ENCODE measurements at regions not wholly inside any gene's neighbourhood (a gene's known extent, or its start where the extent isn't known, plus 50 kb on each side); places are given as distances from the start of the nearest gene placed in this dataset.

DNA sequence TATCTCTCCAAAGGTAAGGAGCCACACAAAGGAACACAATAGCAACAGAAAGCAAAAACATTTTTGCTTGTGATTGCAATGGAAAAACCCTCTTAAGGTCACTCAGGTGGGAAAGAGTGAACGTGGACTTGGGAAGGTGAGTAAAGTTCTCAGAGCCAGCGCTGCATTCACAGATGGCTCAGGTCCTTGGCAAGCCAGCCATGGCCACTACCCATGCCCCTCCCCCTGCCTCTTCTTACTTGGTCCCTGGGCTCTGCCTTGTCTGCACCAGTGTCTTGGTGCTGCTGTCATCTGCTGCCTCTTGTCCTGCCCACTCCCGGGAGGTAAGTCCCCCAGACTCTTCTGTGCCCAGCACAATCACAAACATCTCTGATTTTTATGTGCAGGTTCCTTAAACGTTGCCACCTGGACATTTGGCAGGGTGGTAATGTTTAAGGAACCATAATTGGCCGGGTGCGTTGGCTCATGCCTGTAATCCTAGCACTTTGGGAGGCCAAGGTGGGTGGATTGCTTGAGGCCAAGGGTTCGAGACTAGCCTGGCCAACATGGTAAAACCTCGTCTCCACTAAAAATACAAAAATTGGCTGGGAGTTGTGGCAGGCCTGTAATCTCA, 74.6 kb downstream of the FEM1C start:
- DNase-seq (peak; percentile 51 to 72 (median 60)), ATAC-seq (peak; percentile 85)
- intact Hi-C loops (cut with DNase I) = no loop called here
- no peaks in the 10 kb centered on the region for H3K36me3 ChIP-seq (replicated peaks in 1 of 2; ENCODE audit: insufficient read depth in 1 of 2, low read depth in 2 of 2)
- 52 to 59% methylated on average over 8 of the region's 8 CpGs for WGBS, 2 donors
- H3K27ac ChIP-seq = peak overlapping the region; percentile 3 to 35 (median 32)
- no peaks in the 10 kb centered on the region for H3K9me3 ChIP-seq
- no peak overlapping the region for H3K4me3 ChIP-seq
- no peaks in the 10 kb centered on the region for H3K27me3 ChIP-seq
- peaks cover 4% of the 10 kb centered on the region for H3K4me1 ChIP-seq
- TF ChIP-seq POLR2A (IDR thresholded peaks at IDR 0.05) = no peak
- no peak for TF ChIP-seq CTCF (IDR thresholded peaks at IDR 0.05)

- Histone ChIP-seq H3K4me1 (peaks cover 4% of the 10 kb centered on the region), H3K27ac (no peak overlapping the region), H3K27me3 (no peaks in the 10 kb centered on the region), H3K9me3 (no peaks in the 10 kb centered on the region), H3K36me3 (replicated peaks in 1 of 2; ENCODE audit: insufficient read depth in 1 of 2, low read depth in 2 of 2) (no peaks in the 10 kb centered on the region), H3K4me3 (no peak overlapping the region)
- ATAC-seq = no peak
- intact Hi-C loops (cut with DNase I) = no loop called here
- DNase-seq = no peak
- TF ChIP-seq POLR2A (IDR thresholded peaks at IDR 0.05) = no peak
- no peak for TF ChIP-seq CTCF (IDR thresholded peaks at IDR 0.05)
Observed at GRCh38 chr5:115467628-115468027, 76.9 kb downstream of the FEM1C start.

DNA sequence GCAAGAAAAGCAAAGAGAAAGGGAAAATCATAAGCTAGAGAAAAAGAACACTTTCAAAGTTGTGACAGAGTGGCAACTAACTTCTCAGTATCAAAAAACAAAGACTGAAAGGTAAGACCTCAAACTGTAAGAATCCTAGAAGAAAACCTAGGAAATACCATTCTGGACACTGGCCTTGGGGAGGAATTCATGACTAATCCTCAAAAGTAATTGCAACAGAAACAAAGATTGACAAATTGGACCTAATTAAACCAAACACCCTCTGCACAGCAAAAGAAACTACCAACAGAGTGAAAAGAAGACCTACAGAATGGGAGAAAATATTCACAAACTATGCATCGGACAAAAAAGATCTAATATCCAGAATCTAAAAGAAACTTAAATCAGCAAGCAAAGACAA, 79.1 kb downstream of the FEM1C start:
- ATAC-seq = no peak
- Histone ChIP-seq H3K4me1 (peaks cover 4% of the 10 kb centered on the region), H3K4me3 (no peak overlapping the region), H3K27me3 (no peaks in the 10 kb centered on the region), H3K27ac (no peak overlapping the region), H3K36me3 (replicated peaks in 1 of 2; ENCODE audit: insufficient read depth in 1 of 2, low read depth in 2 of 2) (no peaks in the 10 kb centered on the region), H3K9me3 (no peaks in the 10 kb centered on the region)
- 97 to 100% methylated on average over 1 of the region's 1 CpG for WGBS, 2 donors
- TF ChIP-seq POLR2A (IDR thresholded peaks at IDR 0.05) = no peak
- no peak for TF ChIP-seq CTCF (IDR thresholded peaks at IDR 0.05)
- DNase-seq = no peak
- intact Hi-C loops (cut with DNase I) = no loop called here

- Histone ChIP-seq H3K27me3 (no peaks in the 10 kb centered on the region), H3K4me3 (no peak overlapping the region), H3K9me3 (no peaks in the 10 kb centered on the region), H3K4me1 (peaks cover 4% of the 10 kb centered on the region), H3K36me3 (replicated peaks in 1 of 2; ENCODE audit: insufficient read depth in 1 of 2, low read depth in 2 of 2) (no peaks in the 10 kb centered on the region), H3K27ac (no peak overlapping the region)
- 39 to 43% methylated on average over 1 of the region's 1 CpG for WGBS, 2 donors
- TF ChIP-seq POLR2A (IDR thresholded peaks at IDR 0.05) = no peak
- TF ChIP-seq CTCF (IDR thresholded peaks at IDR 0.05) = no peak
- no peak for ATAC-seq
- intact Hi-C loops (cut with DNase I) = no loop called here
- DNase-seq = no peak
Observed at GRCh38 chr5:115463983-115464382, 80.6 kb downstream of the FEM1C start.

DNA sequence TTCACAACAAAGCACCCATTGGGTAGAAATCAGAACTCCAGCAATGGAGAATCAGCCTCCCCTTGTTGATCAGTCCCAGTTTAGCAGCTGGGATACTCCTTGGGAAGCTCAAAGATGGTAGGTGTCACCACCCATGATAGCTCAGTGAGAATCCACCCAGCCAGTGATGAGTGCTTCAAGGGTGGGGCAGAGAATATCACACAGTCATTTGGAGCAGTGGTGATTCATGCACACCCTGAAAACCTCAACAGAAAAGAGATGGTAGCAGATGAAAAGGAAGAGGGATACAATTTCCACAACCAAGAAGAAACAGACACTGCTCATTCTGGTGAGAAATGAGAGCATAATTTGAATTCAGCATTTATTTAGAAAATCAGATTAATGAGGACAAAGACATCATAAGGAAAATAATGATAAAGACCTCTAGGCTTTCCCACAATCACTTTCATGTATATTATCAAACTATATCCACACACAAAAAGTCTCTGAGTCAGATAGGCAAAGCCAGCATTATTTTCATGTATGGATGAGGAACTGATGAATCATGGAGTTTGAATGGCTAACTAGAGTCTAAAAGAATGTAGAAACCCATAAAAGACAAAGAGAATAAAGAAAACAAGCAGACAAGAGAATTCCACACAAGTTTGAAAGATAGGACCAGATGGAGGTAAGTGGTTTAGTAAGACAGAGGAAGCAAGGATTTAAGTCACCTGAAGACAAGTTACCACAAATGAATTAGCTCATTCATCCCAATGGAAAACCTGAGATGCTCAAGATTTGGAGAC, 82.9 kb downstream of the FEM1C start:
- H3K27ac ChIP-seq = no peak overlapping the region
- no peaks in the 10 kb centered on the region for H3K9me3 ChIP-seq
- ATAC-seq = no peak
- DNase-seq = no peak
- H3K27me3 ChIP-seq = no peaks in the 10 kb centered on the region
- H3K36me3 ChIP-seq (replicated peaks in 1 of 2; ENCODE audit: insufficient read depth in 1 of 2, low read depth in 2 of 2) = no peaks in the 10 kb centered on the region
- H3K4me3 ChIP-seq = no peak overlapping the region
- intact Hi-C loops (cut with DNase I) = no loop called here
- no peak for TF ChIP-seq POLR2A (IDR thresholded peaks at IDR 0.05)
- no peak for TF ChIP-seq CTCF (IDR thresholded peaks at IDR 0.05)
- H3K4me1 ChIP-seq = peaks cover 23% of the 10 kb centered on the region

All from body of pancreas (tissue), 4 donors.